ENCODE measurements at regions not wholly inside any gene's neighbourhood (a gene's known extent, or its start where the extent isn't known, plus 50 kb on each side); places are given as distances from the start of the nearest gene placed in this dataset.

DNA sequence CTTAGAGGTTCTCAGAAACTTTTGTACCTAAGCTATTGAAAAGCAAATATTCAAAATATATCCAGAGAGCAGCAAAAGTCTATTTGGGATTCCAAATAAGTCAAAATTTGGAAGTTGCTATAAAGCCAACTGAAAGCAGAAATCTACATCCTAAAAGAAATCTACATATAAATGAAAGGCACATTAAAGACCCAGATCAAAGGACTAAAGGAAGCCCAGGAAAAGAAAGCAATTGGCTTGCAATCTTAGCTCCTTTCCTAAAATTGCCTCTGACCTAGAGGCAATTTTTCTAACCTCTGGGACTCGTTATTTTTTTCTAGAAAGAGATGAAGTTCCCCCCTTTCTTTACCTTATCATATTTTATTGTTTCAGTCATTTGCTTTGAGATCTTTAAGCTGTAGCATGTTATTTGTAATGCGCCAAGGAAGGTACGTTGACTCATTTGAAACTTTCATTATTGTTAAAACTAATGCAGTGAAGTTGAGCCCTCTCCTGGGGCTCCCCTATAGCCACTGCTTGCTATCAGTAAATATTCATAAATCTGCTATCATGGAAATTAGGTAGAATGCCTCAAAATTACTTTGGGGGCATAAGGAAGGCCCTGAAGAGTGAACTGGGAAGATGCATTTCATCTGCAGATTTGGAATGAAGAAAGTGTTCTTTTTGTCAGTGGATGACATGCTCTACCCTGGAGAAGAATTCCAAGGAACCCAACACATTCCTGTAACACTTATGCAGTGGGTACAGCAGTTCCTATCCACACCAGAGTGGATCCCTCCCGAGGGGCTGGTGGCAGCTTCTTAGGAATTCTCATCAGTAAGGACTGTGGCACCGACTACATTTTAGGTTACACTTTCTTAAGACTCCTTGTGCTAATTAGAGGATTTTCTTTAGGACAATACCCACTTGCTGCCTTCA is 177.8 kb upstream of the IGFBP7 start:
- no peak for DNase-seq

DNA sequence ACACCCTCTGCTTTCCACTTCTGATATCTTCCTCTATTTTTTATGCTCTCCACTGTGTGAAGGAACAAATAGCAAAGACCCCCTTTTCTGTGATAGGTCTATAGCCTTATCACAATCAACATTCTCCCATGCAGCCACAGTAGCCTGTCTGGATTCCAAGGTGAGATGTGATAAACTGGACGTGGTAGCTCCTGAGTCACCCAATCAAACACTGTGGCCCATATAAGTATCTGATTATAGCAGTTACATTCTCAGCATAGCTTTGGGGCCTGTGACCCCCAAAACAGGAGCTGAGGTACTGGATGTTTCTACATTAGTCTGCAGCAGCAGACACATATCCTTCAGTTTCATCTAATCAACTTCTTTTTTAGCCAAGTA is 172.7 kb upstream of the IGFBP7 start:
- no peak for DNase-seq

DNA sequence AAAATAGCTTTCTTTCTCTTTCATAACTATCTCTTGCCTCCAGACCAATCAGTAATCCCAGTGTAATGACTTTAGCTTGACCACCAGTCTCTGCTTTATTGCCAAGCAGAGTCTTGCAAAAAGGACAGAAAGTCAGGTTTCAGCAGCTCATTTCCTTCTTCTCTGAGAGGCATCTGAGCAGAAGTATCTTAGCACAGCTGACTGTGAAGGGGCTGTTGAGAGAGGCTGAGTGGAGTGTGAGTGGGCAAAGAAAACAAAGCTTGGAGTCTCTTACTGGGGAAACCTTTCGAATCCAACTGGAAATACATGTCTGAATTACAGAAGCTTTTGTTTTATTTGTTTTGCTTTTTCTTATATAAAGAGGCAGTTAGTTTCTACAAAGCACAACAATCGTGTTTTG is 170.3 kb upstream of the IGFBP7 start:
- no peak for DNase-seq

DNA sequence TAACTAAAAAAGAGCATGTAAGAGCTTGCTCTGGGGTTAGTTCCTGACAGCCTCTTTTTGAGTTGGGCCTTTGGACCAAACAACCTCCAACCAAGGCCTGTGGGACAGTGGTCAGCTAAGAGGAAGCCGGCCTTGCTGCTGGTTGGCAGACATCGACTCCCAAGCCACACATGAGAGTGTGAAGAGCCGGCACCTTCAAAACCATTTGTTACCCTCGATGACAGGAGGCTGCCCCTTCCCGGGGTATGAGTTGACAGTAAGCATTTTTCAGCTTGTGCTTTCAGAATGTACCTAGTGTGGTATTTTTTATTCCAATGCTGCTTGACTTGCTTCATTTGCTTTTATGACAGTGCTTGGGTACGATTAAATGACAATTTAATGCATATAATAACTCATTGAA is 168.6 kb upstream of the IGFBP7 start:
- DNase-seq = no peak

DNA sequence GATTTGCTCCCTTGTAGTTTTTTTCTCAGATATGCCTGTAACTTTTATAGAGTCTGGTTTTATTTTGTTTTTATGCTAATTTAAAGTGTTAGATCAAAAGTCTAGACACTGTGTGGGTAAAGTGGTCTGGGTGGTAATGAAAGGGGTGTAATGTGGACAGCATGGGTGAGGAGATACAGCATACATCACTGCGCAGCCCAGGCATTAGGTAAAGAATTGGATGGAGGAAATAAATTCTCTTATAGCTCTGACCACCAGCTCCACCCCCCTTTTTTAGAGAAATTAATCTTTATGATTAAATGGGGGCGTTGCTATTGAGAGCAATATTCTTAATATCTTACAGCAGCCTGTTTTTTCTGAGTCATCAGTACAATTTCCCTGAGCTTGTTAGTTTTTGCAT is 163.9 kb upstream of the IGFBP7 start:
- DNase-seq = no peak

DNA sequence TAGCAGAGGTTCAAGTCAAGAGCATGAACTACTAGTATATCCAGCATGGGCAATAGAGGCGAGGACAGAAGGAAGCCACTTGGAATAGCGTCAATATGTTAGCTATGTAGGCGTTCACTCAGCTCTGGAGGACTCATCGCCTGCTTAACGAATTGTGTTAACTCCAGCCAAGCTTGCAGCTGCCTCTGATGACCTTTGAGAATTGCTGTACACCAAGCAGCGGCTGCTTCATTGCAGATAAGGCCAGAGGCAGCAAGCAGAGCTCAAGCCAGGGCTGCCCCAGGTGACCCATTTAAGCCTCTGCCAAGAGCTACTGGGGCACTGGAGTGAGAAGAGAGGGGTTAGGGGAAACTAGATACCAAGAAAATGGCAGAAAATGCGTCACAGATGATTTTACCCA is 160.2 kb upstream of the IGFBP7 start:
- no peak for DNase-seq

DNA sequence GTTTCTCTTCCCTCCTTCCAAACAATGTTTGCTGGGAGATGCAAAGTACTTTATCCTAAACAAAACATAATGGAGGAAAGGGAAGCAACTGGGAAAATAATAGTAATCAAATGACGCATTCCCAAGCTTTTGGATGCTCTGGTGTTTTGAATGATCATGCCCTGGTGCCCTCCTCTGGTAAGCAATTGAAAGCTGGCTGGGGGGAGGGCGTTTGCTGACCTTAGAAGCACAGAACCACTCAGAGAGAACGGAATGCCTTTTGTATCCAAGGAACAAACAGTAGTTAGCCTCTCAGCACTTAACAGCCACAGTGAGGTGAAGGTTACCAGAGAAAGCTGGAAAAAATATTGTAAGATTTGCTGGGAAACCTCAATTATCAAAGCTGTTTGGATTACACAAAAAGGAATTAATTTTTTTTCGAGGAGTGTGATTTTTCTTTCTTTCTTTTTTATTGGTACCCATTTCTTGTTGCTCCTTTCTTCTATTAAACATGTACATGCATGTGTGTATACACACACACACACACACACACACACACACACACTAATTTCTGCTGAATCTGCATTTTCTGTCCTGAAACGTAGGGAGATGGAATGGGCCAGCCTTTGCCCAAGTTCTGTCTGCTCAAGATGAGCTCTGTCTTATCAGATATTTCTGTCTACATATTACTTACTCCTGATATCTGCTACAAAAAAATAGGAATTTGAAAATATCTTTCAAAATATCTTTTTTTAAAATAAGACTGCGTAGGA is 155.8 kb upstream of the IGFBP7 start:
- DNase-seq = no peak

DNA sequence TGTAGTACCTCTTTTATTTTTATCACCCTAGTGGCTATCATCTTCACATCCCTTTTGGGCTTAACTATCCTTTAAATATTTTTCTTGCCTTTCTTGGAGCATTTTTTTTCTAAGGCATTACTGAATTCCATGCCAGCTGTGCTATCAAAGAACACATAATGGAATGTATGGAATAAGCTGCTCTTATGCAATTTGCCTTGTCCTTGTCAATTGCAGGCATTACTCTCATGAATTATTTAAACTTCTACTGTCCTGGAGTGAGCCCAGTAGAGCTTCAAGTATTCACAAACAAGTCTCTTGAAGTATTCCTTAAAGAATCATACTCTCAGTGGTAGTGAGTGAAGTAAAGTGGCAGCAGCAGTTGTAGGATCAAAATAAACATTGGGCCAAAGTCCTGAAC is 144.6 kb upstream of the IGFBP7 start:
- DNase-seq = no peak

DNA sequence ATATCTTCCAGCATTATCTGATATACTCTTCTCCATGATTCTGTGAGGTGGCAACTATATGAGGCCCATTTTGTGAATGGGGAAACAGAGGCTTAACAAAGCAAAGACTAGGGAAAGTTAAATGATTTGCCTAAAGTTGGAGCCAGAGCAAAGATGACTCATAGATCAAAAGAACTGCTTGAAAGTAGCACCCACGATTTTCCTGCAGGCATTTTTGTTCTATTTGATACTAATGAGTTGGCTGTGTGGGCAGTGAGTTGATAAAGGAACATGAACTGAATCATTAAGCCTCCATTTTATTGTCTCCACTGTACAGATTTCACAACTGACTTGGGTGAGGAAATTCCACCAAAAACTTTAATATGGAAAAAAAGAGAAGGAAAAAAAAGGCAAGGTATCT is 138.9 kb upstream of the IGFBP7 start:
- DNase-seq = no peak

DNA sequence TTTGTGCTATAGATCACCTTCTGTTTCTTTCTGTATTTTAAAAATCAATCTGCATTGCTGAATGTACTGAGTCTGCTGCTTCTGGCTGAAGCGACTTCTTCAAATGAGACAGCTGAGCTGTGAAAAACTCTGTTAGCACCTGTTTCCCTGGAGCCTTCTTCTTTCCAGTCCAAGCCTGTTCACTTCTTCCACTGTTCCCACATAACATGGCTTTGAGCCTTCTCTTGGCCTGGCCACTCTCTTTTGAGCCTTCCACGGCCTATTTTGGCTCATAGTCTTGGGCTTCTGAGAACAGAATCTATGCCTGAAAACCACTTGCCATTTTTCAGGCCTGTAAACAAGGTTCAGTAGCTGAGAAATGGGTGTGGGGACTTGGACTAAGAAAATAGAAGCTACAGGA is 132.9 kb upstream of the IGFBP7 start:
- no peak for DNase-seq

DNA sequence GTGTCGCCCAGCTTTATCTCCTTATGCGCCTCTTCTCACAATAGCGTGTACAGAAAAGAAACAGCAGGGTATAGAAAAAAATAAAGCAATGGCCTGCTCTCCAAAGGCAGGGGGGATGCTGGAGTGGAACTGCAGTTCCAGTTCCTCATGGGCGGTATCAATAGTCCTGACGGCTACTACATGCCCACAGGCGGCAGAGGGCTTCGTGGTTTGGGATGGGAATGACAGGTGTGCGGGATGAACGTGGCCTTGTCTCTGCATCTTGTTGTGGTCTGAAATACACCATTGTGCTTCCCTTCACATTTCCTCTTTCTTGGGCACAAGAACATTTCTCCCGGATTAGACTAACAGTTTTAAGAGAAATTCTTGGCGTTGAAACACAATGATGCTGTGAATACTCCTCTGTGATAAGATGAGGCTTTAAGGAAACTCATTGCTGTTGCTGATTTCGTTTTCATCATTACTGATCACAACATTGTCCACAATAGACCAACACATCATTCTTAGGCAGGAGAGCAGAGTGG is 124.1 kb upstream of the IGFBP7 start:
- no peak for DNase-seq

DNA sequence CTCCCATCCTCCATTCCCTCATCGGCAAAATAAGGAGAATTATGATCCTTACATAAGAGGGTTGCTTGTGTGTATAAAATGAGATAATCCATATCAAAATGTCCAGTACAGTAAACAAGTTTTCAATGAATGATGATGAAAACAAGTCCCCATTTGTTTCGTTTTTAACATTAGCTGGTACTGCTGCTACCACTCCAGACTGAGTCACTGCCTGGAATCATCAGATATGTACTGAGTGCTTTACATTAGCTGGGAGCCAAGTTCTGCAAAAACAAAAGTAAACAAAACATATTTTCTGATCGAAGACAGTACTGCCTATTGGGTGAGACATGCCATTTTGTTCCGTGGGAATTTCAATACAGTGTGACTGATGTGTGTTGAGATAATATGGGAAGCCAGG is 123.2 kb upstream of the IGFBP7 start:
- DNase-seq = no peak

DNA sequence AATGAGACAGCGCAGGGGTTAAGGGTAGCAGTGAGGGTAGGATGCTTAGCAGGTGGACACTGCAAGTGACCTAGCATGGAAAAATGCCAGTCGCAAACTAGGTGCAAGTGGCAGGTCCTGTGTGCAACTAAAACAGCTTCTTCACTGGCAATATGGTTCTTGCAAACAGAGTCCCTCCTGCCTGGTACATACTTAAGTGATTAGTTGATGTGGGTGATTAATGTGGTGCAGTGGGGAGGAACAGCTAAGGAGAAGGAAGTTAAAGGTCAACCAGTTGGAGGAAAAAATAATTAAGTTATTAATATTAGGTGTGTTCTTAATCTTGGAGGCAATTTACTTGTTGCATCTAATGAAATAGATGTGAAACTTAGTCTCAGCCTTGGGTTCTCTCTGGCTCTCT is 121.6 kb upstream of the IGFBP7 start:
- DNase-seq = no peak

DNA sequence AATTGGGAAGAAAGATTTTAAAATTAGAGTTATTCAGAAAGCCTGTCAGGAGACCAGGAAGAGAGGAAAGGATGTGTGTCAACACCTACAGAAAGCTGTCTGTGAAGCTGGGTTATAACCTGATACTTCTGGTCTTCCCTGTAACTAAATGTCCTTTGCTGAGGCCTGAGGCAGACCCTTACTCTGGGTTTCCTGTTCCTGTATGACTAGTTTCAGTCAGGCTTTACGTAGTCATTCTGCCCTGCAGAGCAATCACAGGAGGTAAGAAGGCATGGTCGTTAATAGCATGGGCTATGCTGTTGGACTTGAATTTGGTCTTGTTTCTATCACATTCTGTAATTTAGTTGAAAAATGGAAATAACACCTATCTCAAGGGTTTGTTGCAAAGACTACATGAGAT is 110.5 kb upstream of the IGFBP7 start:
- no peak for DNase-seq

DNA sequence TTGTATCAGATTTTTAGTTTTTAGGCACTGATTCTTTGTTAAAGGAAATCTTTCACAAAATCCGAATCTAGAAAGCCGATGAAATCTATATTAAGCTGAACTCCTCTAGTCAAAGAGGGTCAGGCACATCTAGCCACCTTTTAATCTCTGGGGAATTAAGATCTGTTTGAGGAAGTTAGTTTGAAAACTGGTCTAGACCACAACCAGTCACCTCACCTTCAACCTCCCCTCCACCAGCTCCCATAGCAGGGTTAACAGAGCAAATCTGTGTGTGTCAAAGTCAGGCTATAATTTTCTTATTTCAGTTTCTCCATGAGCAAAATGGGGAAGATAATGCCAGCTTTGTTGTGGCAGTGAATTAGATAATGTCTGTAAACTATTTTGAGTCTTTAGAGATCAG is 110.0 kb upstream of the IGFBP7 start:
- DNase-seq = no peak

DNA sequence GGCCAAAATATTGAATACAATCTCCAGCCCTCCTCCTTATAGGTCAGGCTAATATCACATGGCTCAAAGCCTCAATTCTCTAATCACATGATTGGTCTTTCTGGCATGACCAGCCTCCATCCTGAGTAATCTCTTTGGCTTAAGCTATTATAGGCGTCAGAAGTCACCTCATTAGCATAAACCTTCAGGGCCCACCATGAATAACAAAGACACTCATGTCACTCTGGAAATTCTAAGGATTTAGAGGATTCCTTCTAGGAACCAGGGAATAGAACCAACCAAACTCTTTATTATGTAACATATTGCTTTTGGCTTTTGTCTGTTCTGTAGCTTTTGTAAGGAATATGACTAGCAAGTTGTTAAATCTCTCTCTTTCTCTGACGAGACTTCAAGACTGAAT is 109.2 kb upstream of the IGFBP7 start:
- no peak for DNase-seq

DNA sequence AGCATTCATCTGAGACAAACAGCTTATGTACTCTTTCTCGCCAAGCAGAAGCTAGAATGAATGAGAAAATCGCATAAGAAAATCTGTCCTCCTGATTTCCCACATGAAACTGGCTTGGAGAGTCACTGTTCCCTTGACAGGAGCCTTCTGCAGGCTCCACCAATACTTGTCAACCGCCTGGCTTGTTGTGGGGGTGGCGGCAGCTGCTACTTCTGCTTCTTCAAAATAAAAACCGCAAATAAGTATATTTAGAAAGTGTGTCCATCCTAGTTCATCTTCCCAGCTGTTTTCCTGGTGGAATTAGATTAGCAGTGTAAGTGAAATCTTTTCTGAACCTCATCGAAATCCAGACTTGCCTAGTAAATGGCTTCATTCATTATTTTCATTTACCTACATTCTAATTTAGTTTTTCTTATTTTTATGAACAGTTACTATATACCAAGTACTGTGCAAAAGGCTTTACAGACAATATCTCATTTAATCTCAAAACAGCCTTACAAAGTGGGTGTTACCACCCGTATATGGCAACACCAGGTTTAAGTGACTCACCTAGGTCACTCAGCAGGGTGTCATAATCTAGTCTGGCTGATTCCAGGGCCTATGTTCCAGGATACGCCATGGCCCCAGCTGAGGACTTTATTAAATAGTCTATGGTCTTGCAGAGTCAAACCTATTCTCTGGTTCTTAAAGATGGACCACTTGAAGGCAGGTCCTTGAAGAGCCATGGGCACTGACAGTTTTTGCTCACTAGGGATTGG is 104.6 kb upstream of the IGFBP7 start:
- DNase-seq = no peak

DNA sequence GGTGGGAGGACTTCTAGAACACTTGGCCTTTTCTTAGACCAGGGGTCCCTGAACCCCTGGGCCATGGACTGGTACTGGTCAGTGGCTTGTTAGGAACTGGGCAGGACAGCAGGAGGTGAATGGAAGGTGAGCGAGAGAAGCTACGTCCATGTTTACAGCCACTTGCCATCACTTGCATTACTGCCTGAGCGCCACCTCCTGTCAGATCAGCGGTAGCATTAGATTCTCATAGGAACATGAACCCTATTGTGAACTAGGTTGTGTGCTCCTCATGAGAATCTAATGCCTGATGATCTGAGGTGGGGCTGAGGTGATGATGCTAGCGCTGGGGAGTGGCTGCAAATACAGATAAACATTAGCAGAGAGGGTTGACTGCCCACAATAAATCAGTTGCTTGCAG is 100.9 kb upstream of the IGFBP7 start:
- no peak for DNase-seq

DNA sequence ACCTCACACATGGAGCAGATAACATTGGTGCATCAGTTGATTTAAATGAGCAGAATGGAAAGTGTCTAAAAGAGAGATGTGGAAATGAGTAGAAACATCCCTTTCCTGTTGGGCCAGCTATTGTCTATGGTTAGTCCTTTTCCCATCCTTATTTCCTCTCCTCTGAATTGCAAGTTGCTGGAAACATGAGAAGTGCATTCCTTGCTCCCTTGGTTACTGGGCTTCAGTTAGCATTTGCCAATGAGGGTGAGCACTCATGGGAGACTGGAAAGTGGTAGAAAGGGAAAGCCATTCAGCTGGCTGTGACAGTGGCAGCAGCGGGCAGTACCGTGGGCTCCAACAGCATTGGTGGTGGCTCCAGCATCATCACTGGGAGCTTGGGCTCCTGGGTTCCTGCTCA is 96.0 kb upstream of the IGFBP7 start:
- DNase-seq = no peak

DNA sequence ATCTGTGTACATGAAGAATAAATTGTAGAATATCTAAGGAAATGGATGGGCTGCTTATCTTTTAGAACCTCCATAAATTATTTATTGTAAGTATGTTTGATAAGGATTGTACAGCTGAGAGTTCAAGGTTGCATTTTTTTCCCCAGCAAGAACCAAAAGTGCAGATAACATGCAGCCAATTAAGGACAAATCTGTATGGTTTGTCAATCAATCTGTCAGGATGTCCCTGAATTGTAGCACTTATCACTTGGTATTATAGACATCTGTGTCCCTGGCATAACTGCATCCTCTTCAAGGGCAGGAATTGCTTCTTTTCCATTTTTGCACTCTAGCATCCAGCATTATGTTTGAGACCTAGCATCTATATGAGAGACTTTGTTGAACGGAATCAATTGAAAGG is 95.4 kb upstream of the IGFBP7 start:
- no peak for DNase-seq

DNA sequence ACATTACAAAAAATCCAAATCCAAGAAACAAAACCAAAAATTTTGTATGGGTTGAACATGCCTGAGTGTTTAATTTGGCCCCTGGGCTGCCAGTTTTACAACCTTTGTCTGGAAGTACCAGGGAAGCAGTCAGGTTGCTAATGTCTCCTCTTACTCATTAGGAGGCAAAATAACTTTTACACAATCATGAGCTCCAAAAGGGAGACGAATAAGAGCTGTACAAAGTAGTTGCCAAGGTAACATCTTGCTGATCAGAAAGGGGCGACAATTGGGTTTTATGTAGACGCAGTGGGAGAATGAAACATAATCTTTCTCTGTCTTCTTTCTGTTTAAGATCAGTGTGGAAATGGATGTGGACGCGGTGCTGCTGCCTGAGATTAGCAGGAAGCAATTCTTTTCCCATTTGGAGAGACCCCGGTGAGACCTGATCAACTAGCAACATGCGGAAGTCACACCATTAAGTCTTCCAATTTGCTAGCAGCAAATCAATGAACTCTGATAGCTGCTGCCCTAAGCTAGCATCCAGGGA is 90.7 kb upstream of the IGFBP7 start:
- DNase-seq = no peak

DNA sequence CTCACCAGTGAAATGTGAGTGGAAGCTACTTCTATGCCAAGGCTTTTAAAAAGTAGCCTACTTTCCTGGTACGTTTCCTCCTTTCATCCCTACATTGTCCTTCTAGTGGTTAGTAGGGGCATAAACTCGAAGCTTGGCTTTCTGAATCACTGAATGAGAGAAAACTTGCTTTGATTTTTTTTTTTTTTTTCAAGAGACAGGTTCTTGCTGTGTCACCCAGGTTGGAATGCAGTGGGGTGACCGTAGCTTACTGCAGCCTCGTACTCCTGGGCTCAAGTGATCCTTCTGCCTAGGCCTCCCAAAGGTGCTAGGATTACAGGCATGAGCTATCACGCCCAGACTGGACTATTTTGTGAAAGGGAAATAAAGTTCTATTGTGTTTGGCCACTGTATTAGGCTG is 89.1 kb upstream of the IGFBP7 start:
- no peak for DNase-seq

DNA sequence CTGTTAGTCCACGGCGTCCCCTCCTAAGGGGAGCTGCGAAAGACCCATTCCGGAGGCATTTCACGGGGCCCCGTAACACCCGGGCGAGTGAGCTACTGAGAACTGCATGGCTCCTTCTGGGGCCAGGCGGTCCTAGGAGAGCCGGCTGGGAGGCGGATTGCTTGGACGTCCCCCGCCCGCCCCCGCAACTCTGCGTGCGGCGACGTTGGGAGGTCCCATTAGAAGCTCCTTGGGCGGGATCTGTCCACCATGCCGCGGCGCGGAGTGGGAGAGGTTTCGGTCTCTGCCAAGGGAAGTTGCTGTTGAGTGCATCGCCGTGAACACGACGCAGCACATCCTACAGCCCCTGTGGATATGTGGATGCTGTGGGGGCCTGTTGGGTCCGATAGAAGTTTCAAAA is 85.4 kb upstream of the IGFBP7 start:
- DNase-seq = no peak

Data from NCI-H1694 treated with DMSO at 0.1 percent for 48 hours (cell line).